Hepatocyte (in vitro differentiated cells): ENCODE measurements at regions not wholly inside any gene's neighbourhood (a gene's known extent, or its start where the extent isn't known, plus 50 kb on each side); places are given as distances from the start of the nearest gene placed in this dataset.

Experiments used
- EZH2 ChIP-seq: fragments of 200-600 bp; sonication (generic); IDR thresholded peaks from 2 replicates; pipeline ENCODE4 v1.6.1; 2016; ENCODE audit warnings: antibody characterized with exemption, mild to moderate bottlenecking, borderline replicate concordance
- TF ChIP-seq, protein P1 (sequence below): fragments of 200-600 bp; sonication (generic); IDR thresholded peaks from 2 replicates; pipeline ENCODE4 v1.5.1; 2016; ENCODE audit warnings: antibody characterized with exemption, mild to moderate bottlenecking; ENCODE audit not compliant: poor library complexity

DNA sequence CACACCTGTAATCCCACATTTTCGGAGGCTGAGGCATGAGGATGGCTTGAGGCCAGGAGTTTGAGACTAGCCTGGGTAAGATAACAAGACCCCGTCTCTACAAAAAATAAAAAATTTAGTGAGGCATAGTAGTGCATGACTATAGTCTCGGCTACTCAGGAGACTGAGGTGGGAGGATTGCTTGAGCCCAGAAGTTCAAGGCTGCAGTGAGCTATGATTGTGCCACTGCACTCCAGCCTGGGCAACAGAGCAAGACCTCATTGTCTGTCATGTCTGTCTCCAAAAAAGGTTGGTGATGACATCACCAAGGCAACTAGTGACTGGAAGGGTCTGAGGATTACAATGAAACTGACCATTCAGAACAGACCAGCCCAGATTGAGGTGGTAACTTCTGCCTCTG, 83.5 kb upstream of the COCH start:
- TF ChIP-seq, protein P1, sequence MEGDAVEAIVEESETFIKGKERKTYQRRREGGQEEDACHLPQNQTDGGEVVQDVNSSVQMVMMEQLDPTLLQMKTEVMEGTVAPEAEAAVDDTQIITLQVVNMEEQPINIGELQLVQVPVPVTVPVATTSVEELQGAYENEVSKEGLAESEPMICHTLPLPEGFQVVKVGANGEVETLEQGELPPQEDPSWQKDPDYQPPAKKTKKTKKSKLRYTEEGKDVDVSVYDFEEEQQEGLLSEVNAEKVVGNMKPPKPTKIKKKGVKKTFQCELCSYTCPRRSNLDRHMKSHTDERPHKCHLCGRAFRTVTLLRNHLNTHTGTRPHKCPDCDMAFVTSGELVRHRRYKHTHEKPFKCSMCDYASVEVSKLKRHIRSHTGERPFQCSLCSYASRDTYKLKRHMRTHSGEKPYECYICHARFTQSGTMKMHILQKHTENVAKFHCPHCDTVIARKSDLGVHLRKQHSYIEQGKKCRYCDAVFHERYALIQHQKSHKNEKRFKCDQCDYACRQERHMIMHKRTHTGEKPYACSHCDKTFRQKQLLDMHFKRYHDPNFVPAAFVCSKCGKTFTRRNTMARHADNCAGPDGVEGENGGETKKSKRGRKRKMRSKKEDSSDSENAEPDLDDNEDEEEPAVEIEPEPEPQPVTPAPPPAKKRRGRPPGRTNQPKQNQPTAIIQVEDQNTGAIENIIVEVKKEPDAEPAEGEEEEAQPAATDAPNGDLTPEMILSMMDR, result no peak
- TF ChIP-seq EZH2, result no peak
